H1 (cell line): ENCODE measurements at regions not wholly inside any gene's neighbourhood (a gene's known extent, or its start where the extent isn't known, plus 50 kb on each side); places are given as distances from the start of the nearest gene placed in this dataset.

Experiments used
- CTCF ChIA-PET: fragments of 300-600 bp; sonication (Branson Sonifier 250); formaldehyde crosslinking; loops from one replicate; lab custom pipeline; 2021; ENCODE audit not compliant: partially characterized antibody; lab: Charles Lee
- POLR2A ChIA-PET: fragments of 300-600 bp; sonication (Branson Sonifier 250); formaldehyde crosslinking; loops from one replicate; lab custom pipeline; 2021; ENCODE audit warnings: inconsistent platforms; ENCODE audit not compliant: partially characterized antibody; lab: Charles Lee
- DNase-seq, 2 experiments: peaks; one replicate each; pipeline versions ENCODE4 v3.0.0 to v3.0.0-alpha.2; 2010 to 2022; ENCODE audit warnings: low spot score in 2 of 2, low read depth in 1 of 2, mixed read lengths in 1 of 2
- FAIRE-seq: peaks from 2 replicates; lab custom pipeline; 2011; peaks lifted over from hg19 to GRCh38; lab: Jason Lieb, UNC
- H2AFZ ChIP-seq: 2 replicates; pipeline ENCODE4 v1.8.1; 2012; ENCODE audit warnings: low read length, inconsistent platforms
- H2AK5ac ChIP-seq: 2 replicates; pipeline ENCODE4 v1.6.1; 2013; ENCODE audit warnings: low read depth, low read length
- H2BK120ac ChIP-seq: replicated peaks from 2 replicates; pipeline ENCODE3; 2013; ENCODE audit warnings: low read depth, low read length, inconsistent platforms
- H2BK12ac ChIP-seq: 2 replicates; pipeline ENCODE4 v1.6.1; 2013; ENCODE audit warnings: low read depth, low read length
- H2BK15ac ChIP-seq: 2 replicates; pipeline ENCODE4 v1.6.1; 2013; ENCODE audit warnings: low read length
- H2BK20ac ChIP-seq: 2 replicates; pipeline ENCODE4 v1.6.1; 2013; ENCODE audit warnings: low read length
- H2BK5ac ChIP-seq: 2 replicates; pipeline ENCODE4 v1.6.1; 2013; ENCODE audit warnings: low read depth, low read length
- H3K14ac ChIP-seq: 2 replicates; pipeline ENCODE4 v1.6.1; 2013; ENCODE audit warnings: inconsistent platforms; ENCODE audit not compliant: insufficient read length
- H3K18ac ChIP-seq: 2 replicates; pipeline ENCODE4 v1.6.1; 2013; ENCODE audit warnings: low read length; ENCODE audit errors: extremely low read depth
- H3K23ac ChIP-seq: 2 replicates; pipeline ENCODE4 v1.6.1; 2013; ENCODE audit warnings: inconsistent platforms; ENCODE audit not compliant: insufficient read length
- H3K23me2 ChIP-seq: 2 replicates; pipeline ENCODE4 v1.6.1; 2013; ENCODE audit warnings: low read depth, low read length
- H3K27ac ChIP-seq: 2 replicates; pipeline ENCODE4 v1.6.1; 2011; ENCODE audit warnings: low read depth, low read length, inconsistent platforms
- H3K27me3 ChIP-seq, 4 experiments: replicated peaks in 1 of 4; 1 replicate in 1 of 4; 2 replicates in 3 of 4; pipeline versions ENCODE4 v1.6.1 to v1.8.1; 2011 to 2013; ENCODE audit warnings: low read length in 3 of 4, mild to moderate bottlenecking in 3 of 4, inconsistent platforms in 2 of 4, mixed read lengths in 2 of 4, moderate library complexity in 1 of 4; ENCODE audit not compliant: control insufficient read depth in 3 of 4, insufficient read depth in 3 of 4; ENCODE audit errors: extremely low read depth in 1 of 4
- H3K36me3 ChIP-seq, 4 experiments: 2 replicates each; pipeline versions ENCODE4 v1.6.1 to v1.8.1; 2011 to 2013; ENCODE audit warnings: mild to moderate bottlenecking in 4 of 4, low read length in 3 of 4, moderate library complexity in 2 of 4, control low read depth in 1 of 4, inconsistent platforms in 1 of 4; ENCODE audit not compliant: insufficient read depth in 4 of 4, control insufficient read depth in 2 of 4
- H3K4ac ChIP-seq: replicated peaks from 2 replicates; pipeline ENCODE3; 2013; ENCODE audit warnings: low read length, low read depth, mixed read lengths, inconsistent platforms; ENCODE audit not compliant: insufficient read length
- H3K4me1 ChIP-seq, 4 experiments: replicated peaks in 1 of 4; 1 replicate in 1 of 4; 2 replicates in 3 of 4; pipeline versions ENCODE4 v1.6.1 to v1.8.1; 2011 to 2013; ENCODE audit warnings: low read length in 3 of 4, inconsistent platforms in 2 of 4, mixed read lengths in 1 of 4; ENCODE audit not compliant: insufficient read depth in 4 of 4, control insufficient read depth in 3 of 4
- H3K4me2 ChIP-seq, 2 experiments: 2 replicates each; pipeline versions ENCODE4 v1.6.1 to v1.8.1; 2011 to 2013; ENCODE audit warnings: low read depth in 2 of 2, low read length in 2 of 2, control low read depth in 1 of 2, inconsistent platforms in 1 of 2, mild to moderate bottlenecking in 1 of 2; ENCODE audit not compliant: insufficient read depth in 1 of 2
- H3K4me3 ChIP-seq, 4 experiments: fragments of 200-600, 300-600 bp in 1 of 4; sonication (generic), shearing (Covaris generic), sonication (Bioruptor Twin) in 1 of 4; 2 replicates each; pipeline versions ENCODE4 v1.5.1 to v1.8.1; 2011 to 2016; ENCODE audit warnings: low read length in 4 of 4, low read depth in 3 of 4, control low read depth in 2 of 4, inconsistent platforms in 2 of 4, mild to moderate bottlenecking in 2 of 4, mixed read lengths in 1 of 4, moderate library complexity in 1 of 4; ENCODE audit not compliant: insufficient read depth in 2 of 4; ENCODE audit errors: extremely low read depth in 1 of 4
- H3K56ac ChIP-seq: replicated peaks from 2 replicates; pipeline ENCODE3; 2013; ENCODE audit warnings: low read depth, mild to moderate bottlenecking, mixed read lengths, low read length, inconsistent platforms; ENCODE audit not compliant: insufficient read length
- H3K79me1 ChIP-seq: 2 replicates; pipeline ENCODE4 v1.6.1; 2013; ENCODE audit warnings: low read depth, low read length, control low read depth
- H3K79me2 ChIP-seq, 2 experiments: 2 replicates each; pipeline versions ENCODE4 v1.6.1 to v1.8.1; 2012 to 2013; ENCODE audit warnings: low read length in 2 of 2, mild to moderate bottlenecking in 2 of 2, inconsistent platforms in 1 of 2; ENCODE audit not compliant: insufficient read depth in 2 of 2, control insufficient read depth in 1 of 2
- H3K9ac ChIP-seq, 4 experiments: replicated peaks in 1 of 4; 1 replicate in 1 of 4; 2 replicates in 3 of 4; pipeline versions ENCODE4 v1.6.1 to v1.8.1; 2011 to 2013; ENCODE audit warnings: low read depth in 3 of 4, low read length in 3 of 4, control low read depth in 2 of 4, mild to moderate bottlenecking in 2 of 4, moderate library complexity in 2 of 4, inconsistent platforms in 1 of 4; ENCODE audit errors: extremely low read depth in 1 of 4
- H3K9me3 ChIP-seq, 2 experiments: 2 replicates each; pipeline versions ENCODE4 v1.6.1 to v1.8.1; 2012 to 2013; ENCODE audit warnings: mild to moderate bottlenecking in 2 of 2, moderate library complexity in 2 of 2, control low read depth in 1 of 2, inconsistent platforms in 1 of 2, low read depth in 1 of 2, low read length in 1 of 2, mixed read lengths in 1 of 2; ENCODE audit not compliant: insufficient read depth in 2 of 2
- H4K20me1 ChIP-seq, 2 experiments: replicated peaks in 1 of 2; 2 replicates each; pipeline versions ENCODE3 to v1.8.1; 2011 to 2013; ENCODE audit warnings: inconsistent platforms in 2 of 2, low read length in 2 of 2, mild to moderate bottlenecking in 1 of 2; ENCODE audit not compliant: insufficient read depth in 2 of 2, control insufficient read depth in 1 of 2
- H4K5ac ChIP-seq: 2 replicates; pipeline ENCODE4 v1.6.1; 2013; ENCODE audit warnings: low read length, low read depth, mixed read lengths, inconsistent platforms; ENCODE audit not compliant: insufficient read length
- H4K8ac ChIP-seq: 2 replicates; pipeline ENCODE4 v1.8.0; 2013; ENCODE audit warnings: mild to moderate bottlenecking, moderate library complexity, low read length, inconsistent platforms; ENCODE audit not compliant: insufficient read depth; ENCODE audit errors: extremely low read depth
- H4K91ac ChIP-seq: replicated peaks from 2 replicates; pipeline ENCODE3; 2013; ENCODE audit warnings: low read length, mixed read lengths, inconsistent platforms; ENCODE audit not compliant: insufficient read length
- CHD7 ChIP-seq: fragments of 300-600 bp; sonication (generic); IDR thresholded peaks from 2 replicates; pipeline ENCODE4 v1.7.1; 2012; ENCODE audit warnings: low read length, moderate library complexity, mild to moderate bottlenecking, inconsistent platforms; ENCODE audit not compliant: insufficient replicate concordance
- WGBS, 2 experiments: shearing (Covaris generic) in 1 of 2; methylation state at CpG; one replicate each; pipeline versions ENCODE4 v1.1.6 to v1.1.7; 2013 to 2015; ENCODE audit warnings: low lambda C conversion rate in 2 of 2, mixed read lengths in 2 of 2, inconsistent platforms in 1 of 2, low coverage in 1 of 2, missing lambda C conversion rate in 1 of 2; ENCODE audit not compliant: insufficient replicate concordance in 2 of 2, insufficient coverage in 1 of 2, insufficient read length in 1 of 2; ENCODE audit errors: extremely low coverage in 1 of 2, missing lambda C conversion rate in 1 of 2; 5-methylcytosine and 5-hydroxymethylcytosine counted together

- Histone ChIP-seq H4K5ac (no peak overlapping the region), H2BK5ac (no peak overlapping the region), H3K27ac (no peak overlapping the region), H4K91ac (no peak overlapping the region), H2AK5ac (no peak overlapping the region), H3K18ac (no peak overlapping the region), H3K14ac (no peak overlapping the region), H2BK15ac (no peak overlapping the region), H3K79me2 (no peaks in the 10 kb centered on the region), H4K8ac (no peak overlapping the region), H2BK12ac (no peak overlapping the region), H3K56ac (no peak overlapping the region), H3K4me1 (no peaks in the 10 kb centered on the region), H3K4ac (no peak overlapping the region), H3K9ac (no peak overlapping the region), H2BK20ac (no peak overlapping the region), H3K23me2 (peaks cover 3% of the 10 kb centered on the region; the same call in 1 of the 2 replicates), H2BK120ac (no peak overlapping the region), H3K36me3 (no peaks in the 10 kb centered on the region), H3K4me3 (no peak overlapping the region), H2AFZ (no peak overlapping the region), H3K79me1 (no peaks in the 10 kb centered on the region), H3K27me3 (no peaks in the 10 kb centered on the region), H3K4me2 (no peak overlapping the region), H4K20me1 (no peaks in the 10 kb centered on the region), H3K9me3 (no peaks in the 10 kb centered on the region), H3K23ac (no peak overlapping the region)
- ChIA-PET CTCF (interaction anchor here (1.1 kb wide), 1 partner anchor 137 kb away, joined by 3 read pairs; no protein-coding TSS in a partner anchor), POLR2A (no interaction called here)
- DNase-seq (no peak), FAIRE-seq (no peak)
- WGBS, 2 experiments, result 88% methylated on average over 3 of the region's 3 CpGs; no CpG with 5 or more reads in 1 of the 2 experiments
- TF ChIP-seq CHD7, result no peak
Observed at GRCh38 chr20:48557380-48557779, 270.4 kb downstream of the PREX1 start.
